ENCODE measurements at regions not wholly inside any gene's neighbourhood (a gene's known extent, or its start where the extent isn't known, plus 50 kb on each side); places are given as distances from the start of the nearest gene placed in this dataset.

DNA sequence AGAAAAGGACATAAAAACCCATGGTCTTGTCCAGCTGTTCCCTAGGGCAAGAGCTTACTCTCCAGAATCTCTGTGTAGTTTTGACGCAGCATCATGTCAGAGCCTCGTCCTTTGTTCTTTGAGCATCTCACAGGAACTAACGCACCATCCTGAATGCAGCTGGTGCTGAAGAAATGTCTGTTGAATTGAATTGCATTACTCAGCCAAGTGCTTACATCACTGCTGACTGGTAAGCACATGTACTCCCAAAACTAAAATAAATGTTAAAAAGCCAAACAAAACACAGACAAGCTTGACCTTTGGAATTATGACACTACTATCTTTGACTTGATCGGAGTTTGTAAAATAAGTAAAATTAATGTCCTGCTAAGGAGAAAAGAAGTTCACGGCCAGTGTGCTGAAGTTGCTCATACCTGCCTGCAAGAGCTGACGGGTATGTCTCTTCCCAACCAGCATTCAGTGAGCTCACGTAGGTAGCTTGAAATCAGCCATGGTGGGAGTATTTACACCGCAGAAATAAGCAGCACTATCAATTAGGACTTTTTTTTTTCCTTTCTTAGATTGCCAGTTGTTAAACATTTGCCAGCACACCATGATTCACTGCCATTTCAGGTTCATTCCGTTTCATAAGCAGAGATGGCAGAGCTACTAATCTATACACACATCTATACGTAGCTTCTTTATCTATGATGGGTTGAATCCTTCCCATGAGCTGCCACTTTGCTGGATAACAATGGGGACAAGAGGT, 310.6 kb upstream of the MSX2 start:
- TF ChIP-seq, protein P1, sequence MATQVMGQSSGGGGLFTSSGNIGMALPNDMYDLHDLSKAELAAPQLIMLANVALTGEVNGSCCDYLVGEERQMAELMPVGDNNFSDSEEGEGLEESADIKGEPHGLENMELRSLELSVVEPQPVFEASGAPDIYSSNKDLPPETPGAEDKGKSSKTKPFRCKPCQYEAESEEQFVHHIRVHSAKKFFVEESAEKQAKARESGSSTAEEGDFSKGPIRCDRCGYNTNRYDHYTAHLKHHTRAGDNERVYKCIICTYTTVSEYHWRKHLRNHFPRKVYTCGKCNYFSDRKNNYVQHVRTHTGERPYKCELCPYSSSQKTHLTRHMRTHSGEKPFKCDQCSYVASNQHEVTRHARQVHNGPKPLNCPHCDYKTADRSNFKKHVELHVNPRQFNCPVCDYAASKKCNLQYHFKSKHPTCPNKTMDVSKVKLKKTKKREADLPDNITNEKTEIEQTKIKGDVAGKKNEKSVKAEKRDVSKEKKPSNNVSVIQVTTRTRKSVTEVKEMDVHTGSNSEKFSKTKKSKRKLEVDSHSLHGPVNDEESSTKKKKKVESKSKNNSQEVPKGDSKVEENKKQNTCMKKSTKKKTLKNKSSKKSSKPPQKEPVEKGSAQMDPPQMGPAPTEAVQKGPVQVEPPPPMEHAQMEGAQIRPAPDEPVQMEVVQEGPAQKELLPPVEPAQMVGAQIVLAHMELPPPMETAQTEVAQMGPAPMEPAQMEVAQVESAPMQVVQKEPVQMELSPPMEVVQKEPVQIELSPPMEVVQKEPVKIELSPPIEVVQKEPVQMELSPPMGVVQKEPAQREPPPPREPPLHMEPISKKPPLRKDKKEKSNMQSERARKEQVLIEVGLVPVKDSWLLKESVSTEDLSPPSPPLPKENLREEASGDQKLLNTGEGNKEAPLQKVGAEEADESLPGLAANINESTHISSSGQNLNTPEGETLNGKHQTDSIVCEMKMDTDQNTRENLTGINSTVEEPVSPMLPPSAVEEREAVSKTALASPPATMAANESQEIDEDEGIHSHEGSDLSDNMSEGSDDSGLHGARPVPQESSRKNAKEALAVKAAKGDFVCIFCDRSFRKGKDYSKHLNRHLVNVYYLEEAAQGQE (IDR thresholded peaks at IDR 0.05; ENCODE audit: insufficient read depth in 1 of 2, low read depth in 2 of 2, low read length in 1 of 2): no peak
- TF ChIP-seq, protein P2, sequence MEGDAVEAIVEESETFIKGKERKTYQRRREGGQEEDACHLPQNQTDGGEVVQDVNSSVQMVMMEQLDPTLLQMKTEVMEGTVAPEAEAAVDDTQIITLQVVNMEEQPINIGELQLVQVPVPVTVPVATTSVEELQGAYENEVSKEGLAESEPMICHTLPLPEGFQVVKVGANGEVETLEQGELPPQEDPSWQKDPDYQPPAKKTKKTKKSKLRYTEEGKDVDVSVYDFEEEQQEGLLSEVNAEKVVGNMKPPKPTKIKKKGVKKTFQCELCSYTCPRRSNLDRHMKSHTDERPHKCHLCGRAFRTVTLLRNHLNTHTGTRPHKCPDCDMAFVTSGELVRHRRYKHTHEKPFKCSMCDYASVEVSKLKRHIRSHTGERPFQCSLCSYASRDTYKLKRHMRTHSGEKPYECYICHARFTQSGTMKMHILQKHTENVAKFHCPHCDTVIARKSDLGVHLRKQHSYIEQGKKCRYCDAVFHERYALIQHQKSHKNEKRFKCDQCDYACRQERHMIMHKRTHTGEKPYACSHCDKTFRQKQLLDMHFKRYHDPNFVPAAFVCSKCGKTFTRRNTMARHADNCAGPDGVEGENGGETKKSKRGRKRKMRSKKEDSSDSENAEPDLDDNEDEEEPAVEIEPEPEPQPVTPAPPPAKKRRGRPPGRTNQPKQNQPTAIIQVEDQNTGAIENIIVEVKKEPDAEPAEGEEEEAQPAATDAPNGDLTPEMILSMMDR (IDR thresholded peaks at IDR 0.05): no peak
- TF ChIP-seq TCF7L2 (IDR thresholded peaks at IDR 0.05; ENCODE audit: low read depth, low read length): no peak

Measured in Panc1 (cell line).